SK-N-SH (cell line): ENCODE measurements at regions not wholly inside any gene's neighbourhood (a gene's known extent, or its start where the extent isn't known, plus 50 kb on each side); places are given as distances from the start of the nearest gene placed in this dataset.

Source experiments
- CTCF ChIP-seq: fragments of 200-600 bp; sonication (generic); IDR thresholded peaks from 2 replicates; pipeline ENCODE4 v1.6.1; 2017; ENCODE audit warnings: antibody characterized with exemption, mild to moderate bottlenecking, moderate library complexity
- EZH2phosphoT487 ChIP-seq: fragments of 200-600 bp; sonication (generic); IDR thresholded peaks from 2 replicates; pipeline ENCODE4 v1.6.1; 2017; ENCODE audit warnings: low read depth, mixed run types, mild to moderate bottlenecking, antibody characterized with exemption, moderate library complexity, borderline replicate concordance
- GABPA ChIP-seq: IDR thresholded peaks from 2 replicates; pipeline ENCODE4 v1.4.0; 2012; ENCODE audit warnings: low read depth, mild to moderate bottlenecking
- MXI1 ChIP-seq: IDR thresholded peaks from 2 replicates; pipeline ENCODE4 v1.6.1; 2012; ENCODE audit warnings: mild to moderate bottlenecking, low read depth, low read length, improper control_type of control experiment
- POLR2AphosphoS5 ChIP-seq: IDR thresholded peaks from 2 replicates; pipeline ENCODE4 v1.6.1; 2012; ENCODE audit warnings: low read depth, low read length
- RAD21 ChIP-seq: IDR thresholded peaks from 2 replicates; pipeline ENCODE4 v1.6.1; 2012; ENCODE audit warnings: mild to moderate bottlenecking, low read length
- RCOR1 ChIP-seq: fragments of 150-350 bp; IDR thresholded peaks from 2 replicates; pipeline ENCODE4 v1.6.1; 2017; ENCODE audit warnings: antibody characterized with exemption, low read length
- SIN3A ChIP-seq: IDR thresholded peaks from 2 replicates; pipeline ENCODE4 v1.6.1; 2012; ENCODE audit warnings: low read depth, mild to moderate bottlenecking, low read length, moderate library complexity, borderline replicate concordance

- TF ChIP-seq CTCF, result no peak
- TF ChIP-seq RCOR1, result no peak
- no peak for TF ChIP-seq RAD21
- no peak for TF ChIP-seq POLR2AphosphoS5
- no peak for TF ChIP-seq EZH2phosphoT487
- TF ChIP-seq SIN3A, result no peak
- TF ChIP-seq MXI1, result no peak
- no peak for TF ChIP-seq GABPA
Observed at GRCh38 chr16:79808731-79809130, 208.2 kb upstream of the MAF start.
